Mesendoderm (in vitro differentiated cells): ENCODE measurements at regions not wholly inside any gene's neighbourhood (a gene's known extent, or its start where the extent isn't known, plus 50 kb on each side); places are given as distances from the start of the nearest gene placed in this dataset.
"Not testable (repeated sequence)": the region's sequence is repeated elsewhere in the genome, so short reads cannot be mapped to it uniquely, and the experiment has no call there.

Experiments
- DNase-seq: peaks from one replicate; pipeline ENCODE4 v3.0.0; 2013
- H2AK5ac ChIP-seq: 2 replicates; pipeline ENCODE4 v1.6.1; 2013; ENCODE audit warnings: low read length, inconsistent platforms
- H2BK120ac ChIP-seq: 2 replicates; pipeline ENCODE4 v1.6.1; 2013; ENCODE audit warnings: low read depth, mild to moderate bottlenecking, low read length, moderate library complexity, mixed read lengths
- H2BK15ac ChIP-seq: replicated peaks from 2 replicates; pipeline ENCODE4 v1.6.1; 2013; ENCODE audit warnings: low read depth, mild to moderate bottlenecking, moderate library complexity
- H2BK5ac ChIP-seq: 2 replicates; pipeline ENCODE4 v1.6.1; 2013; ENCODE audit warnings: low read length, inconsistent platforms
- H3K18ac ChIP-seq: 2 replicates; pipeline ENCODE4 v1.6.1; 2013; ENCODE audit warnings: mild to moderate bottlenecking, low read length, mixed read lengths
- H3K23ac ChIP-seq: one replicate; pipeline ENCODE4 v1.6.1; 2013; ENCODE audit warnings: low read length
- H3K27ac ChIP-seq: 2 replicates; pipeline ENCODE4 v1.5.1; 2013; ENCODE audit warnings: low read depth, mild to moderate bottlenecking, inconsistent platforms, low read length, moderate library complexity
- H3K27me3 ChIP-seq: 2 replicates; pipeline ENCODE4 v1.6.1; 2013; ENCODE audit warnings: low read length, control low read depth, mild to moderate bottlenecking, inconsistent platforms; ENCODE audit not compliant: insufficient read depth, poor library complexity
- H3K36me3 ChIP-seq: 2 replicates; pipeline ENCODE4 v1.6.1; 2013; ENCODE audit warnings: low read length, inconsistent platforms; ENCODE audit not compliant: control insufficient read depth, insufficient read depth
- H3K4ac ChIP-seq: one replicate; pipeline ENCODE4 v1.6.1; 2013; ENCODE audit warnings: low read depth, mild to moderate bottlenecking, low read length, moderate library complexity
- H3K4me1 ChIP-seq: 2 replicates; pipeline ENCODE4 v1.6.1; 2013; ENCODE audit warnings: low read depth, low read length, inconsistent platforms; ENCODE audit not compliant: control insufficient read depth
- H3K4me2 ChIP-seq: 2 replicates; pipeline ENCODE4 v1.6.1; 2013; ENCODE audit warnings: low read length
- H3K4me3 ChIP-seq: 2 replicates; pipeline ENCODE4 v1.5.1; 2013; ENCODE audit warnings: mild to moderate bottlenecking, low read length
- H3K56ac ChIP-seq: one replicate; pipeline ENCODE4 v1.6.1; 2013; ENCODE audit warnings: low read length
- H3K79me1 ChIP-seq: 2 replicates; pipeline ENCODE4 v1.6.1; 2013; ENCODE audit warnings: low read length, inconsistent platforms
- H3K79me2 ChIP-seq: 2 replicates; pipeline ENCODE4 v1.6.1; 2013; ENCODE audit warnings: mild to moderate bottlenecking, low read length; ENCODE audit not compliant: control insufficient read depth, insufficient read depth
- H3K9ac ChIP-seq: 2 replicates; pipeline ENCODE4 v1.6.1; 2013; ENCODE audit warnings: low read length, inconsistent platforms
- H4K5ac ChIP-seq: one replicate; pipeline ENCODE4 v1.6.1; 2013; ENCODE audit warnings: low read length
- H4K8ac ChIP-seq: one replicate; pipeline ENCODE4 v1.6.1; 2013; ENCODE audit warnings: low read depth, mild to moderate bottlenecking, control low read depth, low read length, moderate library complexity
- WGBS: extraction: QIAGEN DNeasy Blood & Tissue Kit; methylation state at CpG from one replicate; pipeline ENCODE4 v1.1.7; 2013; ENCODE audit warnings: low lambda C conversion rate, missing lambda C conversion rate; ENCODE audit not compliant: insufficient coverage; ENCODE audit errors: extremely low coverage; 5-methylcytosine and 5-hydroxymethylcytosine counted together

DNA sequence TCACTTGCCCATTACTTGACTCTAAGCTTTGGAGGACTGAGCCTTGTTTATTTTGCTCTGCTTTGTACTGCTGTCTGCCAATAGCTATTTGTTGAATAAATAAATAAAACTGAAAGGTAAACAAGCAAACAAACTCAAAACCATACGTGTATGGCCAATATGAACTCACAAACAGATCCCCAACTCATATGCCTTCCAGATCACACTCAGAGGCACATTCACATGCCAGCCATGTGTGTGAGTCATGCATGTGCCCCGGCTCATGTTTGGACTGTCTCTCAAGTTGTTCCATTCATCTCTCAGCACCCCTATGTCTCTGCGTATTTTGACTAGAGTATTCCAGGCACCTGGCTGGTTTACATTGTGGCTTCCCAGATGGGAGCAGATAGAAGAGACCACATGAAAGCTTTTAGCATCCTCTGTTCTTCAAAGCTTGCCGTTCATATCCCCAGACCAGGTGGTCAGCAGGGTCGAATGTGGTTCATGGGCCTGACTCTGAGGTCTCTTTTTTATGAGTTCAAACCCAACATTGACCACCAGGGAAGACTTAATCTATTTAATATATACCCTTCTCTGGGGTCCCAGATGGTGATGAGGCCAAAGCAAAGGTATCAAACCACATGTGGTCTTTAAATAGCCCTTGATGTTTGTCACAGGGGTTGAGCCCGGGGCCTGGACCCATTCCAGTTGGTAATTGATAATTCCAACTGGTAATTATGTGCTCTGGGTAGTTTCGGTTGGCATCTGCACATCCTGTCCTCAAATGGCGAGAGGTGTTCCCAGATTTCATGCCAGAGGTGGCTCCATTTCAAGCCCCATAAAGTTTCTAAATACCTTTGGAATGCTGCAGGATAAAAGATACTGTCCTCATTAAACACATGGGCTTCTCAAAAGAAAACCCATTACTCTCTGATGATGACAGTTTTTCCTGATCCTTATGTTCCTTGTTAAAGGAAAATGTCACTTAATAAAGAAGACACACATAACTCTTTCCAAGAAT, 287.3 kb upstream of the MAF start:
- WGBS: no CpG with 5 or more reads among the region's 8 CpGs

GRCh38 chr16:79885320-79885719, 284.8 kb upstream of the MAF start:
- no peak overlapping the region for H2BK120ac ChIP-seq
- no peak overlapping the region for H3K56ac ChIP-seq
- no CpG with 5 or more reads among the region's 7 CpGs for WGBS
- no peak overlapping the region for H4K5ac ChIP-seq
- no peaks in the 10 kb centered on the region for H3K79me2 ChIP-seq
- no peak overlapping the region for H3K9ac ChIP-seq
- no peak overlapping the region for H2AK5ac ChIP-seq
- H2BK15ac ChIP-seq: no peak overlapping the region
- H3K27ac ChIP-seq: no peak overlapping the region
- H3K4ac ChIP-seq: no peak overlapping the region
- H3K4me1 ChIP-seq: no peaks in the 10 kb centered on the region
- no peak for DNase-seq
- no peaks in the 10 kb centered on the region for H3K79me1 ChIP-seq
- H3K27me3 ChIP-seq: no peaks in the 10 kb centered on the region
- no peak overlapping the region for H3K4me2 ChIP-seq
- H3K36me3 ChIP-seq: no peaks in the 10 kb centered on the region
- no peak overlapping the region for H2BK5ac ChIP-seq
- H3K4me3 ChIP-seq: no peak overlapping the region
- no peak overlapping the region for H4K8ac ChIP-seq
- no peak overlapping the region for H3K18ac ChIP-seq
- no peak overlapping the region for H3K23ac ChIP-seq

More for the DNA sequence above, 287.3 kb upstream of the MAF start:
- no peak overlapping the region for H2AK5ac ChIP-seq
- no peak overlapping the region for H3K27ac ChIP-seq
- H3K79me1 ChIP-seq: no peaks in the 10 kb centered on the region
- no peak for DNase-seq
- H3K79me2 ChIP-seq: no peaks in the 10 kb centered on the region
- no peak overlapping the region for H3K4ac ChIP-seq
- no peak overlapping the region for H3K56ac ChIP-seq
- no peak overlapping the region for H2BK15ac ChIP-seq
- no peaks in the 10 kb centered on the region for H3K36me3 ChIP-seq
- no peaks in the 10 kb centered on the region for H3K27me3 ChIP-seq
- H4K5ac ChIP-seq: no peak overlapping the region
- no peak overlapping the region for H4K8ac ChIP-seq
- H2BK120ac ChIP-seq: no peak overlapping the region
- H3K4me3 ChIP-seq: no peak overlapping the region
- no peak overlapping the region for H3K18ac ChIP-seq
- no peak overlapping the region for H2BK5ac ChIP-seq
- no peaks in the 10 kb centered on the region for H3K4me1 ChIP-seq
- no peak overlapping the region for H3K23ac ChIP-seq
- H3K4me2 ChIP-seq: no peak overlapping the region
- no peak overlapping the region for H3K9ac ChIP-seq

DNA sequence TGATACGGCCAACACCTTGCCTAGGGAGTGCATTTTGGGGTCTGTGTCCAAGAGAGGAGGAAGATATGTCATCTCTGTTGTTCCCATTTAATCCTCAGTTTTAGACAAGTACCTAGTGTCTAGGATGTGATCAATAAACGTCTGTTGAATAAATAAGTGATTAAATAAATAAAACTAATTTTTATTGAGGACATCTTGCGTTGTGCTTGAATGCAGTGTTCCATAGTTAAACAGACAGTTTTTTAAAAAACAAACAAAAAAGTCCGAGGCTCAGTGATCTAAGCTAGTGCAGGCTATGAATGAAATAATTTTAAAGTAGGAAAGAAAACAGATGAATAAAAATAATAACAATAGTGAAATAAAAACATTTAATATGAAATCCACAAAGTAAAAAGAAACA, 283.0 kb upstream of the MAF start:
- H3K79me1 ChIP-seq: no peaks in the 10 kb centered on the region
- no peak overlapping the region for H3K9ac ChIP-seq
- H2BK120ac ChIP-seq: no peak overlapping the region
- H3K4ac ChIP-seq: no peak overlapping the region
- no peak overlapping the region for H2AK5ac ChIP-seq
- no peak for DNase-seq
- no peaks in the 10 kb centered on the region for H3K36me3 ChIP-seq
- H2BK5ac ChIP-seq: no peak overlapping the region
- H3K4me1 ChIP-seq: no peaks in the 10 kb centered on the region
- H3K4me3 ChIP-seq: no peak overlapping the region
- H3K18ac ChIP-seq: no peak overlapping the region
- no peak overlapping the region for H2BK15ac ChIP-seq
- no peaks in the 10 kb centered on the region for H3K79me2 ChIP-seq
- H3K27me3 ChIP-seq: no peaks in the 10 kb centered on the region
- no peak overlapping the region for H3K23ac ChIP-seq
- WGBS: no CpG with 5 or more reads among the region's 4 CpGs
- no peak overlapping the region for H3K4me2 ChIP-seq
- no peak overlapping the region for H3K56ac ChIP-seq
- H4K5ac ChIP-seq: no peak overlapping the region
- H3K27ac ChIP-seq: no peak overlapping the region
- H4K8ac ChIP-seq: no peak overlapping the region

DNA sequence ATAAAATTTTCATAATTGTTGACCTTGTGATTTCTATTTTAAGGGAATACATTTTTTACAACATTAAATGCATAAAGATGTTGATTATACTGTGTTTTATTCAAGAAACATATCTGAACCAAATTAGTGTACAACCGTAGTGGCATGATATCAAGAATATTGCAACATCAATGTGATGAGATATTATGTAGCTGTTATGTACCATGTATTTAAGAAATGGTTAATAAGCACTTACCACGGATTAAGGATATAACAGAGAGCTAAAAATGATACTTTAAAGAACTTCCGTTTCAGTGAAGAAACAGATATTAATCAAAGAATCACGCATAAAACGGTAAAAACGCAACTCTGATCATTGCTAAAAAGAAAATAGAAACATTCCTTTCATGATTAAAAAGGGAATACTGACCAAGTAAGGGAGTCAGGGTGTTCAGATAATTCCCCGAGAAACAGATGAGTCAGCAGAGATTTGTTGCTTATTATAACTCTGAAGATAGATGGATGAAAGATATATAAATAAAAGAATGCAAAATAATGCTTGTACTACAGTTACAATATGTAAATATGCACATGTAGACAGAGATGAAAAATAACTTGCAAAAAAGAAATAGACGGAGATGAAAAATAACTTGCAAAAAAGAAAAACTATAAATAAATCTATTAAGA, 281.9 kb upstream of the MAF start:
- Histone ChIP-seq H3K9ac (no peak overlapping the region), H4K8ac (no peak overlapping the region), H3K27me3 (no peaks in the 10 kb centered on the region), H3K36me3 (no peaks in the 10 kb centered on the region), H2BK15ac (no peak overlapping the region), H3K18ac (no peak overlapping the region), H2BK120ac (no peak overlapping the region), H4K5ac (no peak overlapping the region), H3K27ac (no peak overlapping the region), H3K79me2 (no peaks in the 10 kb centered on the region), H3K4me2 (no peak overlapping the region), H2AK5ac (no peak overlapping the region), H3K4me3 (no peak overlapping the region), H2BK5ac (no peak overlapping the region), H3K4me1 (no peaks in the 10 kb centered on the region), H3K23ac (no peak overlapping the region), H3K56ac (no peak overlapping the region), H3K79me1 (no peaks in the 10 kb centered on the region), H3K4ac (no peak overlapping the region)
- 100% methylated on average over 1 of the region's 8 CpGs for WGBS
- no peak for DNase-seq

DNA sequence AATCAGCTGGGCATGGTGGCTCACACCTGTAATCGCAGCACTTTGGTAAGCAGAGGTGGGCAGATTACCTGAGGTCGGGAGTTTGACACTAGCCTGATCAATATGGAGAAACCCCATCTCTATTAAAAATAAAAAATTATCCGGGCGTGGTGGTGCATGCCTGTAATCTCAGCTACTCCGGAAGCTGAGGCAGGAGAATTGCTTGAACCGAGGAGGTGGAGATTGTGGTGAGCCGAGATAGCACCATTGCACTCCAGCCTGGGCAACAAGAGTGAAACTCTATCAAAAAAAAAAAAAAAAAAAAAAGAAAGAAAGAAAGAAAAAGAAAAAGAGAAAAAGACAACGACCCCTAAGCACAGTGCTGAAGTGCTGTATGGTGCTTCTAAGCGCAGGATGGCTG, 280.6 kb upstream of the MAF start:
- not testable (repeated sequence) for H2BK15ac ChIP-seq, H3K18ac ChIP-seq, H3K79me1 ChIP-seq, H3K27ac ChIP-seq, H2BK120ac ChIP-seq, H3K56ac ChIP-seq, H4K5ac ChIP-seq, H2BK5ac ChIP-seq, H3K4me1 ChIP-seq, H2AK5ac ChIP-seq, H3K36me3 ChIP-seq, H3K4me3 ChIP-seq, H3K23ac ChIP-seq, H3K4ac ChIP-seq, H3K9ac ChIP-seq, H4K8ac ChIP-seq, DNase-seq, H3K4me2 ChIP-seq, H3K27me3 ChIP-seq, H3K79me2 ChIP-seq
- WGBS: no CpG with 5 or more reads among the region's 9 CpGs
